ENCODE measurements at regions not wholly inside any gene's neighbourhood (a gene's known extent, or its start where the extent isn't known, plus 50 kb on each side); places are given as distances from the start of the nearest gene placed in this dataset.

- DNase-seq: no peak
- Histone ChIP-seq H3K4me3 (no peak overlapping the region), H3K9me3 (no peaks in the 10 kb centered on the region), H3K27ac (no peak overlapping the region), H3K36me3 (no peaks in the 10 kb centered on the region), H3K4me1 (no peaks in the 10 kb centered on the region), H3K27me3 (no peaks in the 10 kb centered on the region)
- intact Hi-C loops (cut with DNase I): no loop called here
- no peak for TF ChIP-seq CTCF (IDR thresholded peaks at IDR 0.05)
- no peak for ATAC-seq
Observed at GRCh38 chr2:18848646-18849045, 259.3 kb upstream of the NT5C1B start.

GRCh38 chr2:18845854-18846445, 256.6 kb upstream of the NT5C1B start:
- ATAC-seq: no peak
- H3K27ac ChIP-seq: no peak overlapping the region

GRCh38 chr2:18842836-18843235, 253.5 kb upstream of the NT5C1B start:
- no peak for ATAC-seq

More at GRCh38 chr2:18845854-18846445, 256.6 kb upstream of the NT5C1B start:
- no peaks in the 10 kb centered on the region for H3K9me3 ChIP-seq
- TF ChIP-seq CTCF (IDR thresholded peaks at IDR 0.05): no peak
- H3K4me3 ChIP-seq: no peak overlapping the region
- H3K4me1 ChIP-seq: no peaks in the 10 kb centered on the region
- intact Hi-C loops (cut with DNase I): no loop called here
- no peaks in the 10 kb centered on the region for H3K27me3 ChIP-seq
- no peaks in the 10 kb centered on the region for H3K36me3 ChIP-seq
- no peak for DNase-seq

GRCh38 chr2:18841248-18842150, 252.1 kb upstream of the NT5C1B start:
- no peak for ATAC-seq

More at GRCh38 chr2:18842836-18843235, 253.5 kb upstream of the NT5C1B start:
- no peaks in the 10 kb centered on the region for H3K9me3 ChIP-seq
- no peaks in the 10 kb centered on the region for H3K36me3 ChIP-seq
- no peak overlapping the region for H3K27ac ChIP-seq
- no peak overlapping the region for H3K4me3 ChIP-seq
- H3K4me1 ChIP-seq: no peaks in the 10 kb centered on the region
- no peak for TF ChIP-seq CTCF (IDR thresholded peaks at IDR 0.05)
- no peak for DNase-seq
- no peaks in the 10 kb centered on the region for H3K27me3 ChIP-seq
- intact Hi-C loops (cut with DNase I): no loop called here

GRCh38 chr2:18837240-18837639, 247.9 kb upstream of the NT5C1B start:
- no peaks in the 10 kb centered on the region for H3K4me1 ChIP-seq
- no peak overlapping the region for H3K27ac ChIP-seq
- no peak for TF ChIP-seq CTCF (IDR thresholded peaks at IDR 0.05)
- H3K4me3 ChIP-seq: no peak overlapping the region
- H3K36me3 ChIP-seq: no peaks in the 10 kb centered on the region
- intact Hi-C loops (cut with DNase I): no loop called here
- no peaks in the 10 kb centered on the region for H3K27me3 ChIP-seq
- no peak for DNase-seq
- H3K9me3 ChIP-seq: no peaks in the 10 kb centered on the region
- no peak for ATAC-seq

More at GRCh38 chr2:18841248-18842150, 252.1 kb upstream of the NT5C1B start:
- Histone ChIP-seq H3K4me1 (no peaks in the 10 kb centered on the region), H3K27ac (no peak overlapping the region), H3K4me3 (no peak overlapping the region), H3K9me3 (no peaks in the 10 kb centered on the region), H3K27me3 (no peaks in the 10 kb centered on the region), H3K36me3 (no peaks in the 10 kb centered on the region)
- no peak for TF ChIP-seq CTCF (IDR thresholded peaks at IDR 0.05)
- DNase-seq: no peak
- intact Hi-C loops (cut with DNase I): no loop called here

Measured in upper lobe of right lung (tissue), 1 donor.